ENCODE measurements at regions not wholly inside any gene's neighbourhood (a gene's known extent, or its start where the extent isn't known, plus 50 kb on each side); places are given as distances from the start of the nearest gene placed in this dataset.

DNA sequence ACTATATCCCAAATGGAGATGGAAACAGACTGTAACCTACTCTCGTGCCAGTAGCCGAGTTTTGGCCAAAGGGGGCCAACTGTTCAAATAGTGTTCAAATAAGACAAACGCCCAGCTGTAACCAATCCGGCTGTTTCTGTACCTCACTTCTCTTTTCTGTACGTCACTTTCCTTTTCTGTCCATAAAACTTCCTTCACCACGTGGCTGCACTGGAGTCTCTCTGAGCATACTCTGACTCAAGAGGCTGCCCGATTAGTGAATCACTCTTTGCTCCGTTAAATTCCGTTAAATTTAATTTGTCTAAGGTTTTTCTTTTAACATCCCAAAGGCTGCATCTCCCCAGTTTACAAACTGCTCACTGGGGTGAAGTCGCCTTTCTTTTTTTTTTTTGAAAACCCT lies 219.2 kb upstream of the P2RY1 start:
- TF ChIP-seq, protein P1, sequence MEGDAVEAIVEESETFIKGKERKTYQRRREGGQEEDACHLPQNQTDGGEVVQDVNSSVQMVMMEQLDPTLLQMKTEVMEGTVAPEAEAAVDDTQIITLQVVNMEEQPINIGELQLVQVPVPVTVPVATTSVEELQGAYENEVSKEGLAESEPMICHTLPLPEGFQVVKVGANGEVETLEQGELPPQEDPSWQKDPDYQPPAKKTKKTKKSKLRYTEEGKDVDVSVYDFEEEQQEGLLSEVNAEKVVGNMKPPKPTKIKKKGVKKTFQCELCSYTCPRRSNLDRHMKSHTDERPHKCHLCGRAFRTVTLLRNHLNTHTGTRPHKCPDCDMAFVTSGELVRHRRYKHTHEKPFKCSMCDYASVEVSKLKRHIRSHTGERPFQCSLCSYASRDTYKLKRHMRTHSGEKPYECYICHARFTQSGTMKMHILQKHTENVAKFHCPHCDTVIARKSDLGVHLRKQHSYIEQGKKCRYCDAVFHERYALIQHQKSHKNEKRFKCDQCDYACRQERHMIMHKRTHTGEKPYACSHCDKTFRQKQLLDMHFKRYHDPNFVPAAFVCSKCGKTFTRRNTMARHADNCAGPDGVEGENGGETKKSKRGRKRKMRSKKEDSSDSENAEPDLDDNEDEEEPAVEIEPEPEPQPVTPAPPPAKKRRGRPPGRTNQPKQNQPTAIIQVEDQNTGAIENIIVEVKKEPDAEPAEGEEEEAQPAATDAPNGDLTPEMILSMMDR (IDR thresholded peaks at IDR 0.05; ENCODE audit: low read depth, low read length, poor library complexity, severe bottlenecking), result no peak
- TF ChIP-seq EZH2phosphoT487 (IDR thresholded peaks at IDR 0.05; ENCODE audit: borderline replicate concordance, low read length), result no peak
